ENCODE measurements at regions not wholly inside any gene's neighbourhood (a gene's known extent, or its start where the extent isn't known, plus 50 kb on each side); places are given as distances from the start of the nearest gene placed in this dataset.
A peak's percentile ranks its signal among the peaks of the same experiment; 100 is the strongest.

DNA sequence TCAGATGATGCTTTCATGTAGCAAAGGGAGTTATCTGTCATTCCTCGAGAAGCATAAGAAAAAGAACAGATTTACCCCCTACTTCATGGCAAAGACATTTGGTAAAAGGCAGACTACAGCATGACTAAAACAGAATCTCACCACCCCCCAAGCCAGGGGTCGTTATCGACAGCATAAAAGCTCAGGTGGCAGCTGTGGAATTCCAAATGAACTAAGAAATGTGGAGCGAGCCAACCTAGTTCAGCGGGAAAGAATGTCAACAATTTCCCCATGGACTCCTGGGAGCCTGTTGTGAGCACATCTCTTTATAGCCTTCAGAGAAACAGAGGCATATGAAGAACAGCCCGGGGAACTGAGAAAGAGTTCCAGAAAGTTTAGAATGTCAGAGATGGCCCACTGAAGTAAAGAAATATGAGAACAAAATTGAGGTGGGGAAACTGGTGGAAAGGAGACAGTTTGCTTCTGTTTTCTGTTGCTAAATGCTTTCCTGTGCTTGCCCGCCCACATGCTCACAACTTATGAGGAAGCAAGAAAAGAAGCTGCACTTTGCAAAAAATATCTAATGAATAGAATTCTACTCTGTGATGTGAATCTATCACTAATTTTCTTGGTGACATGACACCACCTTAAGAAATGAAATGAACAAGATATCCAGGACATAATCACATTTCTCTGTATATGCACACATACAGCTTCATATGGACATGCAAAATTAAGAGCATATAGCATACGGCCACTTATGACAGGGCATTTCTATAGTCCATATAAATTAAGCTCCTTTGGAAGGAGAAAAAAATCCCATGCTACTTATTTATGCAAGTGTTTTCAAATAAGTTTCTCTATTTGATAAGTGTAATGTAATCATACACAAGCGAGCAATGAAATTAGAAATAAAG, 135.3 kb upstream of the MID1 start:
- DNase-seq: no peak
- Mint-ChIP-seq H3K27me3 (ENCODE audit: low read depth in 3 of 3) (peaks cover 2 to 4% (median 4%) of the 10 kb centered on the region in 3 donors), H3K36me3 (no peaks in the 10 kb centered on the region), H3K9me3 (peaks cover 0 to 3% (median 0%) of the 10 kb centered on the region in 6 donors), H3K4me3 (no peak overlapping the region), H3K4me1 (no peaks in the 10 kb centered on the region), H3K27ac (no peak overlapping the region)

DNA sequence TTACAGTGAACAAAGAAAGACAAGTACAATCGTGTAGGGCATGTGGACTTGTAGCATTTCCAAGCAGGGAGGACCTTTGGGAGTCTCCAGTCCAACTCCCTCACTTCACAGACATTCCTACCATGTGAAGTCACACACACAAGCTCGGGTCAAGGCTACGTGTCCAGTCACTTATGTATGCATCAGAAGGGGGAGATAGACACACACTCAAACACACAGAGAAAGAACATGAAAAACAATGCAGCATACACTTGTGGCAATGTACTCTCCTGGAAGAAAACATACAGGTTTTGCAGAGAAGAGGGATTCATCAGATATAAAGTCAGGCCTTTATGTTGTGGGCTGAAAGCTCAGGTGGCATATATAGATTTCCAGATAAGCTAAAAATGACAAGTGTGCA, 136.1 kb upstream of the MID1 start:
- no peak for DNase-seq
- no peak overlapping the region for H3K4me3 Mint-ChIP-seq
- no peaks in the 10 kb centered on the region for H3K36me3 Mint-ChIP-seq
- H3K4me1 Mint-ChIP-seq: no peaks in the 10 kb centered on the region
- H3K27ac Mint-ChIP-seq: no peak overlapping the region
- H3K9me3 Mint-ChIP-seq: peaks cover 0 to 3% (median 0%) of the 10 kb centered on the region in 6 donors
- peaks cover 2 to 4% (median 4%) of the 10 kb centered on the region in 3 donors for H3K27me3 Mint-ChIP-seq (ENCODE audit: low read depth in 3 of 3)

- no peaks in the 10 kb centered on the region for H3K9me3 Mint-ChIP-seq
- peaks cover 2 to 4% (median 2%) of the 10 kb centered on the region in 3 donors for H3K27me3 Mint-ChIP-seq (ENCODE audit: low read depth in 3 of 3)
- no peaks in the 10 kb centered on the region for H3K36me3 Mint-ChIP-seq
- H3K27ac Mint-ChIP-seq: no peak overlapping the region
- no peak for DNase-seq
- no peaks in the 10 kb centered on the region for H3K4me1 Mint-ChIP-seq
- no peak overlapping the region for H3K4me3 Mint-ChIP-seq
Measured at GRCh38 chrX:10759141-10759799, 138.9 kb upstream of the MID1 start.

- Mint-ChIP-seq H3K27me3 (ENCODE audit: low read depth in 3 of 3) (peaks cover 0 to 2% (median 2%) of the 10 kb centered on the region in 3 donors), H3K9me3 (no peaks in the 10 kb centered on the region), H3K36me3 (no peaks in the 10 kb centered on the region), H3K27ac (no peak overlapping the region), H3K4me1 (no peaks in the 10 kb centered on the region), H3K4me3 (no peak overlapping the region)
- DNase-seq: no peak
Measured at GRCh38 chrX:10761447-10761846, 141.1 kb upstream of the MID1 start.

GRCh38 chrX:10769195-10769594, 148.8 kb upstream of the MID1 start:
- H3K9me3 Mint-ChIP-seq: no peaks in the 10 kb centered on the region
- no peak overlapping the region for H3K27ac Mint-ChIP-seq
- H3K4me1 Mint-ChIP-seq: no peaks in the 10 kb centered on the region
- no peaks in the 10 kb centered on the region for H3K36me3 Mint-ChIP-seq
- H3K4me3 Mint-ChIP-seq: no peak overlapping the region
- H3K27me3 Mint-ChIP-seq (ENCODE audit: low read depth in 3 of 3): peaks cover 0 to 2% (median 0%) of the 10 kb centered on the region in 3 donors
- peak in 1 of 3 donors; percentile 10 for DNase-seq

DNA sequence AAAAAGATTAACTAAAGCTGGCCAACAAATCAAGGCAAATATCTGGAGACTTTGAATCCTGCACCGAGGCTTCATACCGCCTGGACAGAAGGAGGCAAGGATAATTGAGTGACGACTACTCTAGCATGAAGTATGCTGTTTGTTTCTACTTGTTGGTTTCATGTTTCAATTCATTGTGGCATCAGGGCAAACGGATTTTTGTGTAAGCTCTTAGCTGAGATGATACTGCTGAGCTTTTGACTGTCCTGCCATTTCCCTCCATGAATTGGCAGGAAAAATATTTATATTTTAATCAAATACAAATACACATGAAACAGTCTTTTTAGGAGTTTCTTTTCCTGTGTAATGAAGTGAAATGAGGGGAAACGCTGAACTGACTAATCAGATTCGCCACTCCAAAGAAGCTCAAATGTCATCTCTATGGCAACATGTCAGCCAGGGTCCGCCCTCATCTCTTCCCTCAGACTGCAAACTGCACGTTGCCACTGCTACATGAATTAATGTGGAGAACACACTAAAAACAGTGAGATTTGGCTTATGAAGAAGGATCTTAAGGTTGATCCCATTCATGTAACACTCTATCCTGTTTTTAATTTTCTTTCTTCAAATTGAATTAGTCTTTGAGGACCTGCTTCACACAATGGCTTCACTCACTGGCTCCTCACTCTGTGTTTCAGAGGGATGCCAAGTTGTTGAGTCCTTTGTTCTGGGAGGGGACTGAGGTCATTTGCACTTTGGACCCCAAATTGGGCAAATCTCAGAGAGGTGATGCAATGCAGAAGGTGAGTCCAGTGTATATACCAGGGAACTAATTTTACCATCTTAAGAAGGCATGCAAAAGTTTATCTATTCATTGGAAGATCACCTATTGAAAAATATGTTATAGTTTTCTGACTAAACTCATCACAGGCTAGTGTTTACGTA, 149.6 kb upstream of the MID1 start:
- H3K27me3 Mint-ChIP-seq (ENCODE audit: low read depth in 3 of 3): no peaks in the 10 kb centered on the region
- H3K27ac Mint-ChIP-seq: no peak overlapping the region
- H3K36me3 Mint-ChIP-seq: no peaks in the 10 kb centered on the region
- no peak overlapping the region for H3K4me3 Mint-ChIP-seq
- H3K9me3 Mint-ChIP-seq: no peaks in the 10 kb centered on the region
- DNase-seq: no peak
- no peaks in the 10 kb centered on the region for H3K4me1 Mint-ChIP-seq

- no peak for DNase-seq
- Mint-ChIP-seq H3K27me3 (ENCODE audit: low read depth in 3 of 3) (no peaks in the 10 kb centered on the region), H3K4me3 (no peak overlapping the region), H3K36me3 (no peaks in the 10 kb centered on the region), H3K27ac (no peak overlapping the region), H3K9me3 (no peaks in the 10 kb centered on the region), H3K4me1 (no peaks in the 10 kb centered on the region)
Measured at GRCh38 chrX:10773318-10773717, 152.9 kb upstream of the MID1 start.

DNA sequence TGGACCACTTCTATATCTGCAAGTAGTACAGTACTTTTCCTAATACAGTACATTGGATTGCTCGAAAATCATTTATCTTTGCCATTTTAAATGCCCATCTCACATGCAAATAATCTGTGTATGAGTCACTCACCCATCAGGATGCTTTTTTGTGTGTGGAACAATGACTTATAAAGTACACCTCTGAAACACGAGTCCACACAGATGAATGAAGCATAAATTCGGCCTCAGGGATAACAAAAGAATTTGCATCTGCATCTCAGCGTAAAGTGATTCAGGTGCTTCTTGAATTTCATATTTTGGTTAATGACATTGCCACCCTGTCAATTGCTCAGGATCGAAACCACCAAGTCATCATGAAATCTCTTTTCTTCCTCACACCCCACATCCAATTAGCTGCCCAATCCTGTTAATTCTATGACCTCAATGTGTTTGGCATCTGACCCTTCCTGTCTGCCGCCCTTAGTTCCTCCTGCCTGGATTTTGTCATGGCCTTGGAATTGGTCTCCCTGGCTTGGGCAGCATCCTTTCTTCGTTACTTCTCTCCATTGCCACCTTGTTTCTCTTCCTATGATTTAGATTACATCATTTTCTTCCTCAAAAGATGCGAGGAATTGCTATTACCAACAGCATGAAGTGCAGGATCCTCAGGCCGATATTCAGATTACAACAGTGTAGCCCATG, 161.6 kb upstream of the MID1 start:
- DNase-seq: no peak
- Mint-ChIP-seq H3K4me1 (no peaks in the 10 kb centered on the region), H3K27ac (no peak overlapping the region), H3K36me3 (no peaks in the 10 kb centered on the region), H3K4me3 (no peak overlapping the region), H3K9me3 (peaks cover 0 to 6% (median 0%) of the 10 kb centered on the region in 6 donors), H3K27me3 (ENCODE audit: low read depth in 3 of 3) (peaks cover 0 to 5% (median 0%) of the 10 kb centered on the region in 3 donors)

DNA sequence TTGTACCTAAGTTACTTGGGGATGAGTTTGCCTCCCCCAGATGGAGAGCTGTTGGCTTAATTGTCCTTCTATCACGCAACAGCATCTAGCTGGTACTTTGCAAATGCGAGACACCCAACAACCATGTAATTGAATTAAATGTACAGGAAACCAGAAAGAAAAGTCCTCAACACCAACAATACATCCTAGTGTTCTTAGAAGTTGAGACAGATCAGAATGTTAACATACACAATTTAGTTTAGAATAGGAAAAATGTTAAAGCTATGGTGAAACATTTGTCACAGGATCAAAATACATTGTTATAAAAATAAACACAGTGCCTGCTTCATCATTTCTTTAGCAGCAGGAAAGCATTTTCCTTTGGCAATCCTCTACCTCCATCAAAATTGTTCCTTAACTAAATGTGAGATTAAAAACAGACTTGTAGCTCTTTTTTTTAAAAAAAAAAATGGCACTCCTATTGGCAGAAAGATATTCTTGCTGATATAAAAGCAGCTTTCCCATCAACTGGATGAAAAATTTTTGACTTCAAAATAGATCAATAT, 163.1 kb upstream of the MID1 start:
- no peak for DNase-seq
- Mint-ChIP-seq H3K27me3 (ENCODE audit: low read depth in 3 of 3) (peaks cover 0 to 4% (median 0%) of the 10 kb centered on the region in 3 donors), H3K36me3 (no peaks in the 10 kb centered on the region), H3K9me3 (peaks cover 0 to 6% (median 0%) of the 10 kb centered on the region in 6 donors), H3K4me3 (no peak overlapping the region), H3K27ac (no peak overlapping the region), H3K4me1 (no peaks in the 10 kb centered on the region)

GRCh38 chrX:10787264-10787663, 166.9 kb upstream of the MID1 start:
- H3K9me3 Mint-ChIP-seq: peaks cover 0 to 3% (median 0%) of the 10 kb centered on the region in 6 donors
- no peaks in the 10 kb centered on the region for H3K36me3 Mint-ChIP-seq
- H3K4me3 Mint-ChIP-seq: no peak overlapping the region
- peaks cover 0 to 3% (median 0%) of the 10 kb centered on the region in 3 donors for H3K27me3 Mint-ChIP-seq (ENCODE audit: low read depth in 3 of 3)
- H3K27ac Mint-ChIP-seq: no peak overlapping the region
- no peaks in the 10 kb centered on the region for H3K4me1 Mint-ChIP-seq
- no peak for DNase-seq

DNA sequence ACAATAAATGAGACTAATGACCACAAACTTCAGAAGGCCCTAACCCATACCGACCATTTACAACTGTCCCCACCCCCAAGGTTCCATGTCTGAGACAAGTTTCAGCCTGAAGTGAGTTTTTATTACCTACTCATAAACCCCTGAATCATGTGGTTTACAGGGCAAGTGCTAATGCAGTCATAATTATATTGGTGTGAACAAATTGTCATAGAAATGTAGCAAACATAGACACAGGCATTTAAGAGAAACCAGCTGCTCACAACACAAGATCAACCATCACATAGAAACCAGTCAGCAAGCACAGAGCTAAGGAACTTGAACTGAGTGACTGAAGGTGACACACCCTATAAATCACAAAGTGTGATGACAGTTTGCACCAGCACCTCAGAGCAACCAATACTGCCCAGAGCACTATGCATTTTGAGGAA, 173.8 kb upstream of the MID1 start:
- peaks cover 0 to 3% (median 2%) of the 10 kb centered on the region in 3 donors for H3K27me3 Mint-ChIP-seq (ENCODE audit: low read depth in 3 of 3)
- H3K9me3 Mint-ChIP-seq: no peaks in the 10 kb centered on the region
- H3K4me3 Mint-ChIP-seq: no peak overlapping the region
- no peaks in the 10 kb centered on the region for H3K4me1 Mint-ChIP-seq
- DNase-seq: no peak
- H3K36me3 Mint-ChIP-seq: no peaks in the 10 kb centered on the region
- no peak overlapping the region for H3K27ac Mint-ChIP-seq

- H3K4me3 Mint-ChIP-seq: no peak overlapping the region
- H3K4me1 Mint-ChIP-seq: no peaks in the 10 kb centered on the region
Measured at GRCh38 chrX:10795721-10796120, 175.3 kb upstream of the MID1 start.

DNA sequence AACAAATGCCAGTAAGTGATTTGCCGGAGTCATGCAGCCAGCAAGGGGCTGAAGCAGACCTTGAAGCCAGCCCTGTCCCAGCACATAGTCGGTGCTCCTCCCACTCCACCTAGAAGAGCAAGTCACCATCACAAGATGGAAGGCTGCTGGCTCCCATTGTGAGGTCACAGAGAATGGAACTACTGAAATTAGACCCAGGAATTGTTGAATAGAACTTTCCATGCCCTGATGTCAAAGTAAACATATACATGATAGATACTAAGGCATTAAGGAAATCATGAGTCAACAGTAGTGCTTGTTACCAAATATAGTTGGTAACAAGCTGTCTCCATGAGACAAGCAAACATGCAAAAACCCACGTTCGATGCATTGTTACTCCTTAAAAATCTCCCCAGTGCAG, 177.1 kb upstream of the MID1 start:
- DNase-seq: no peak
- no peaks in the 10 kb centered on the region for H3K4me1 Mint-ChIP-seq
- H3K27me3 Mint-ChIP-seq (ENCODE audit: low read depth in 3 of 3): peaks cover 0 to 2% (median 0%) of the 10 kb centered on the region in 3 donors
- no peaks in the 10 kb centered on the region for H3K9me3 Mint-ChIP-seq
- H3K27ac Mint-ChIP-seq: no peak overlapping the region
- H3K36me3 Mint-ChIP-seq: no peaks in the 10 kb centered on the region
- no peak overlapping the region for H3K4me3 Mint-ChIP-seq

More at GRCh38 chrX:10795721-10796120, 175.3 kb upstream of the MID1 start:
- Mint-ChIP-seq H3K27ac (no peak overlapping the region), H3K36me3 (no peaks in the 10 kb centered on the region), H3K27me3 (ENCODE audit: low read depth in 3 of 3) (peaks cover 0 to 2% (median 0%) of the 10 kb centered on the region in 3 donors), H3K9me3 (no peaks in the 10 kb centered on the region)
- no peak for DNase-seq
